A673 (cell line): ENCODE measurements at regions not wholly inside any gene's neighbourhood (a gene's known extent, or its start where the extent isn't known, plus 50 kb on each side); places are given as distances from the start of the nearest gene placed in this dataset.

Source experiments
- CTCF ChIP-seq: fragments of 300-800, 200-600 bp; sonication (generic); conservative IDR thresholded peaks from 2 replicates; pipeline ENCODE4 v1.5.1; 2017; ENCODE audit warnings: low read depth, mild to moderate bottlenecking, antibody characterized with exemption, low read length, moderate library complexity, mixed read lengths
- EZH2 ChIP-seq: fragments of 200-600 bp; sonication (generic); IDR thresholded peaks from 2 replicates; pipeline ENCODE4 v1.6.1; 2017; ENCODE audit warnings: borderline replicate concordance, low read depth, mild to moderate bottlenecking, mixed read lengths, antibody characterized with exemption, low read length; ENCODE audit not compliant: poor library complexity, severe bottlenecking

- no peak for TF ChIP-seq CTCF
- TF ChIP-seq EZH2, result no peak
Observed at GRCh38 chr2:228369400-228370031, 188.0 kb upstream of the SPHKAP start.
